ENCODE measurements at regions not wholly inside any gene's neighbourhood (a gene's known extent, or its start where the extent isn't known, plus 50 kb on each side); places are given as distances from the start of the nearest gene placed in this dataset.

GRCh38 chr3:40763807-40764206 is 239.0 kb downstream of the ZNF621 start:
- TF ChIP-seq CTCF (IDR thresholded peaks at IDR 0.05) (no peak), POLR2A (IDR thresholded peaks at IDR 0.05) (no peak)

Measured in thyroid gland (tissue), 4 donors.